HG03442 (cell line): ENCODE measurements at regions not wholly inside any gene's neighbourhood (a gene's known extent, or its start where the extent isn't known, plus 50 kb on each side); places are given as distances from the start of the nearest gene placed in this dataset.

Experiments
- ATAC-seq: cut with Tn5 transposase; IDR thresholded peaks from one replicate; pipeline ENCODE4 v1.9.1; 2021; ENCODE audit warnings: mild to moderate bottlenecking, moderate library complexity; ENCODE audit not compliant: unreplicated experiment

DNA sequence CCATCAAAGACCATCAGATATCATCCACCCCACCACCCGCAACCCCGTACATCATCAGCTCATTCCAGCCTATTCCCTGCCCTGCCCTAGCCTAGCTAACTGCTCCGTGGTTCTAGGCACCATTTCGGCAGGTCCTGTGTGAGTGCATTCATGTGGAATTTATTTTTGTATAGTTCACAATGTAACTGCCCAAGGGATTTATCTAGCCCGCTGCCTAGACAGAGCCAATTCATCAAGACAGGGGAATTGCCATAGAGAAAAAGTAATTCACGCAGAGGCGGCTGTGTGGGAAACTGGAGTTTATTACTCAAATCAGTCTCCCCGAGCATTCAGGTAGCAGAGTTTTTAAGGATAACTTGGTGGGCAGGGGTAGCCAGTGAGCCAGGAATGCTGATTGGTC is 109.2 kb upstream of the UBL3 start:
- ATAC-seq: no peak

DNA sequence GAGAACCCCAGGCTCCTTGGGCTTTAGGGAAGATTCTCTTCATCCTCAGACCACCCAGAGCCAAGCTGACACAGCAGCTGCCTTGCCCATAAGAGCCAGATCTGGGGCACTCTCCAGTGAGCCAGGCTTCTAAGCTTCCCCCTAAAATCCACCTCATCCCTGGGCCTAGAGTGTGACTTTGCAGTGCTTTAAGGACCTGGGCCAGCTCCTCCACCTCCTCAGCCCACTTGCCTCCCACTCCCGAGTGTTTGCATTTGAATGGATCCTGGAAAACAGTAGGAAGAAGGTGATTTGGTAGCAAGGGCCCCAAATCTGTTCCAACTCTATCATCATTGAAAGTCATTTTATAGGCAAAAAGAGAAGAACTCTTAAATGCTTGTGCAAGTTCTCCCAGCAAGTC is 108.7 kb upstream of the UBL3 start:
- ATAC-seq: no peak

DNA sequence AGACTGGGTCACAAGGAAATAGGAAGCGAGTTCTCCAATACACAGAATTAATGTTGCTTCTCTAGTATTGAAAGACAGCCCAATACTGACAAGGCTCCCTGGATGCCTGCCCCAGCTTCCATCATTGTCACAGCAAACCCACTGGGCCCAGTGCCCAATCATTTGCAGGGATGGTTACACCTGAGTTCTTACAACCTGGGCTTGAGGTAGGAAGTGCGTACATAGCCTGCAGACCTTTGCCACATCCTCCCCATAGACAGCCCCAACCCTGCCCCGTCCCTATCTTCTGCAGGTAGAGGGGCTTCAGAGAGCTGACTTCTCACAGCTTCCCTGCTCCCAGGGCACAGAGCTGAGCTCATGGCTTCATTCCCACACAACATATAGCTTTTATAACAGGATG is 108.1 kb upstream of the UBL3 start:
- no peak for ATAC-seq

DNA sequence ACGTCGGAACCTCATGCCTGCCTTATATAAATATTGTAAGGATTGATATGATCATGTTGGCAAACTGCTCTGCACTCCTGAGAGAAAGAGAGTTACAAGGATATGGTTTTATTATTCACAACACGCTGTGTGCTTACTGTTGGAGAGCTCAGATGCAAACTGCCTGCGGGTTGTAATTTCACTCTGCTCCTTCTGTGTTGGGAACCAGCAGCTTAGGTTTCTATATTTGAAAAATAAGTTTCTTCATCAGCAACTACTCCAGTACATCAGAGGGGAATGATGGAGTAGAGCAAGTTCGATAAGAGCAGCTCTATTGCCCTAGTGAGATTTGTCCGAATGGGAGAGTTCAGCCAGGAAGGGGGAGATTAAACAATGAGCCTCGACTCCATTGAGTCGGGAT is 106.9 kb upstream of the UBL3 start:
- no peak for ATAC-seq

DNA sequence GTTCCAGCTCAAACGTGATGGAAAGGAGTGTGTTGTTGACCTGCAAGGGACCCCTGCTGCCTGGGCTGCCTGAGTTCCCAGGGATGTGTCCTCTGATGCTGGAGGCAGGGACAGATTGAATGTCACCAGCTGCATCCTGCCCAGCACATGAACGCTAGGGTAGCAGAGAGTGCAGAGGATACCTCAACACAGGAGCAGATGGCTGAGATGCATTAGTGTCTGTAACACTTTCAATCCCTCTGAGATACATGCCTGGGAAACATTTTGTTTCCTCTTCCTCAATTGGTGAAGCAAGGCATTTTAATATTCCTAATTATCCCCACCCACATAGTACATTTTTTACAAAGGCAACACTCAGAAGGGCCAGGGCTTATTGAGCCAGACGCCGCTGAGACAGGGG is 106.4 kb upstream of the UBL3 start:
- no peak for ATAC-seq

DNA sequence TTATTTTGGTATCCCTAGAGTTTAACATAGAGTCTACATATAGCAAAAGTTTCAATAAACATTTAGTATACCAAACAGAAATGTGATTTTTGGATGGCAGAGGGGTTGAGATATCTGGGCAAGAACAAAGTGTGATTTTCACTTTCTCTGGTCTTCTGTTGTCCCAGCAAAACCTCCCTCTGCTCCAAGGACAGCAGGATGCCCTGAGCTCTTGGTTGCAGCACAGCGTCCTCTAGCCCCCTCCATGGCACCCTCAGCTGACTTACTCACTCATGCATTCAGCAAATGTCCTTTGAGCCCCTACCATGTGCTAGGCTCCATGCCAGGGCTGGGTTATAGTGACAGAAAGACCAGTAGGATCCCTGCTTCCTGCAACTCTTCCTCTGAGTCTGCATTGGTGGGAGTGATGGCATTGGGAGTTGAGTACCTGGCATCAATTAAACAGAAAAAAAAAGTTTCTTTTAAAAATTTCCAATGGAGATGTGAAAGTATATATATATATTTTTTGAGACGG is 104.8 kb upstream of the UBL3 start:
- ATAC-seq: no peak

DNA sequence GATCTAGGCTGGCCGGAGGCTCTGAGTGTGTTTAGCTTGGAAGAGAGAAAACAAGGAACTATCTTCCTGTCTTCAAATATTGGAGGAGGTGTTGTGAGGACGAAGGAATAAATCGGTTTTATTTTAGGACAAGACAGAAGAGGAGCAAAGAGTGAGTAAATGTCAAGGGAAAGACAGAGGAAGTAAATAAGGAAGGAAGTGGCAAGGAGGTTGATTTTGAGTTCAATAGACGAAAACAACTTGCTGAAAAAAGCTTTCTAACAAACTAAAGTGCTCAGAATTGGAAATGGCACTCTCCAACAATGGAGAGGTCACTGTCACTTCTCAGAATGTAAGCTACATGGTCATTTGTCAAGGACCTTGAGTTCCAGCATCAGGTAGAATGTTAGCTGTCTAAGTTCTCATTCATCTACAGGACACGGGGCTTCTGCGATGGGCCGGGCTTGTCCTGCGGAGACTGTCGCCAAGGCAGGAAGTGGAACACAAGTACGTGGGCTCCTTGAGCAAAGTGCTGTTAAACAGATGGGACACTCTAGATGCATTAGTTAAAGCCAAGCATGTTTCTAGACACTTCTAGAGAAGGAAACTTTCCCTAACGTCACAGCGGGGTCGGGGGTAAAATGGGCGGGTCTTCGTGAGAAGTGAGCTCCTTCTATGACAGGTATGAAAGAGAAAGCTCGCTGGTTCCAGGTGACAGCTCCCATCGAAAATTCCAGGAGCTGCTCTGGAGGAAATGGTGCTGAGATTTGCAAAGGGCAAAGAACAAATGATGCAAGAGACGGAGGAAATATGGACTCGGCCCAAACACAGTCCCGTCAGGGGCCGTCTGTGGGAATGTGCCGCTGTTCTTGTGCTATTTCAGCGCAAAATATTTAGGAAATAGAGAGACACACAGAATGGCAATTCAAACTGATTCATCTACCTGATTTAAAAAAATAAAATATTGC is 103.9 kb upstream of the UBL3 start:
- ATAC-seq: no peak

DNA sequence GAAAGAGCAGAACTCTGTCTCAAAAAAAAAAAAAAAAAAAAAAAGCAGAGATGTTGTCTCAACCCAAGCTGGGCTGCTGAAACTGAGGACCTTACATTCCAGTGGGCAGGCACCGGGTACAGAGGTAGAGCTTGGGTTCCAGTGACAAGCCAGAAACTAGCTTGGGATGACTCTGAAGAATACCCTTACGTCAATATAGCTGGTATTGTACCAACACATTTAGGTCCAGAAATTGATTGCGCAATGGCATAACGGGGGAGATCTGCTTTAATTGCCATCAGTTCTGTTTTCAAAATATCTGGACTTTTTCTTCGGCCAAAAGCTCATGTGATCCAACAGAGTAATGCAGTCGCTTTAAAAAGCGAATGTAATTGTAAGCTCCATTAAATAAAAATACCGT is 103.1 kb upstream of the UBL3 start:
- ATAC-seq: no peak

DNA sequence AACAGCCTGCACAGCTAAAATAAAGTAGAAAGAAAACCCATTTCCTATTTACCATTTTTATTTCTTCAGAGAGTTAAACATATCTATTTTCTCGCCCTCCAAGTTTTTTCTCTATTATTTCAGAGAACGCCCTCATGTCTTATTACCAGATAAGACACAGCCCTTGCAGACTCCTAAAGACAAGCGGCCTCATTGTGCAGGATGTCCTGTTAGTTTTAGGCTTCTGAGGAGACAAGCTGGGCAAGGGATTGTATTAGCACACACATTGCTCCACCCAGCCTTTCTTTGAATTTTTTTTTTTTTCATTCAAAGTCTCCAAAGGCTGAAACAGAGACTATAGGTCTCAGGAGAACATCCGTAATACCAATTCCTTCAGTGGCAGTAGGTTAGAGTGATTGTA is 101.8 kb upstream of the UBL3 start:
- no peak for ATAC-seq

DNA sequence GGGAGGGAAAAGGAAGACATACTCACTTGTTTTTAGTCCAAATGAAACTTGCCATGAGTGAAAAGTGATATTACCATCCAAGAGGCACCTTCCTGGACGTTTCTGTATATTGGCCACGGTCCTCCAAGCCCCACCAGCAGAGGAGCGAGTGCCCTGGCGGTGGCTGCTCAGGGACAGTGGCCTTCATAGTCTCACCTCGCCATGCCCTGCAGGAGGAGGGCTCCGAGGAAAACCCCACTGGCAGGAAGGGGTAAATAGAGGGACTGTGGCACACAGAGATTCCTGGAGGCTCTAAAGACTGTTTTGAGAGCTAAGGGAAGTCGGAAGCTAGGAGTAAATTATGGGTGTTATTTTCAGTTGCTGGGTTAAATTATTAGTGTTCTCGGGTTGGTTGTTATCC is 98.4 kb upstream of the UBL3 start:
- no peak for ATAC-seq

DNA sequence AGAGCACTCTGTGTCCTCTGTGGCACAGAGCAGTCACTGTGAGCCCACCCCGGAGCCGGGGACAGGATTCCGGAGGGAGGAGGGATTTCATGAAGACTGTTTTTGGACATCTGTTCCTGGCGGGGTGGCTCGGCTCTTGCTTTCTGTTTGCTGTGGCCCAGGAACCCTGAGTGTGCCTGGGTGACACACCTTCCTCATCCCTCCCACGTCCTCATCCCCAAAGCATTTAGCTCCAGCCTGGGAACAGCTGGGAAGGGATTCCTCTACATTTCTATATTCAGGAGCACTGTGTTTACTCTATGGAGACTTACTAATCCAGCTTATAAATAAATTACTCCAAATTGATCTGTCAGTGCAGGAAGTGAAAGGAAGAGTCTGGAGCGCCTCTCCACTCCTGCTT is 97.8 kb upstream of the UBL3 start:
- ATAC-seq: no peak

DNA sequence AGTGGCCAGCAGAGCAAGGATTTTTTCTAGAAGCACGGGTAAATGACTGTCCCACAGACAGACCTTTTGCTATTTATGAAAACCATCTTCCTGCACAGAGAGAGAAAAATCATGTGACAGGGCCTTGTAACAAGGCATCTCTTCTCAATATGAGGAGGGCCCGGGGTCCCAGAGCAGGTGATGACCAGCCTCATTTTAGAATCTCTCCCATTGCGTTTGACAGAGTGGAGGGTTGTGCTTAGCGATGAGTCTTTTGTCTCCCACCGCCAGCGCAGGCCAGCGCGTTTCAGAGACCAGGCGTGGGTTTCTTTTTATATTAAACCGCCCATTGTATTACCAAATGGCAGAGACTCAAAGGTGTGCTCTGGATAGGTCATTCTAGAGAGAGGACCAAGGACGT is 97.4 kb upstream of the UBL3 start:
- ATAC-seq: no peak

DNA sequence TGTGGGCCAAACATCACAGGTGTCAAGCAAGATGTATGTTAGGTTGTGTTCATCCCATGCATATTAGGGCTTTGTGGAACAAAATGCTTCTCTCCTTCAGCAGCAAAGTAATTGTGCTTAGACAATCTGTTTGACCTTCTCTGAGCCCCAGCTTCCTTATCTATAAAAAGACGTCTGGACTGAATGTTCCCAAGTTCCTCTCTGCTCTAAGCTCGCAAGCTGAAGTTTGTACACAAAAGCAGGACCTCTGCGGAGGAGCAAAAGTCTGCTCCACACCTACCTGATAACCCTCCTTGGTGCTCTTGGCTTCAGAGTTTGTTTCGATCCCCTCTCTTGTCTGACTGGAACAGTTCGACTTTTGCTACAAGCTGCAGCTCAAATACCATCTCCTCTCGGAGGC is 95.7 kb upstream of the UBL3 start:
- no peak for ATAC-seq

DNA sequence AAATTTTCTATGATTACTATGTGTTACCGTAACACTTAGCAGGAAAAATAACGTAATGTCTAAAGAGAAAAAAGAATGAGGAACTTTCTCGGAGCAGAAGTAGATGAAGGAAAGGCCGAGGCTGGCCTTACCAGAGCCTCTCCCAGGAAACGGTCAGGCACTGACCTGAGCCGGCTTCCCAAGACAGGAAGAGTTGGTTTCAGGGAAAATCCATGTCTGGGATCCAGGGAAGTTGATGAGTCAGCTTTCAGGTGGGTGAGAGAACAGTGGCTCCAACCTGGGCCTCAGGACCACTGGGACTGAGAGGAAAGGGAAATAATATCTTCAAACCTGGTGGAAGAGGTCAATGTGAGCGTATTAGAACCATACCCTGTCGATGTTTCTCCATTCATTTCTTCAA is 93.3 kb upstream of the UBL3 start:
- ATAC-seq: no peak

DNA sequence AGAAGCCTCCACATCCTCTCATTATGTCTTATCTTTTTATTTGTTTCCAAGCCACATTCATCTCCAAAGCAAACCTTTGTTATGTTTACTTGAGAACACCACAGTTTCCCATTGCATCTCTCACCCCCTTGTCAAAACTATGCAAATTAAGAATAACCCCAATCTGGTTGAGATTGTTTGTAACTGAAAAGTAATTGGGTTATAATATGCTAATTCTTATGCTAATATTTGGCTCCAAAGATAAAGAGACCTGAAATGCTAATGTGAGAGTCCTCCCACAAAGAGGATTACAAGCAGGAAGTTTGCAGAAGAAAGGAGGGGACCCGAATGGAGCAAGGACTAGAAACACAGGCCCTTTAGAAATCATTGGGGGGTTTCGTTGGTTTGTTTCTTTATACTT is 92.9 kb upstream of the UBL3 start:
- no peak for ATAC-seq

DNA sequence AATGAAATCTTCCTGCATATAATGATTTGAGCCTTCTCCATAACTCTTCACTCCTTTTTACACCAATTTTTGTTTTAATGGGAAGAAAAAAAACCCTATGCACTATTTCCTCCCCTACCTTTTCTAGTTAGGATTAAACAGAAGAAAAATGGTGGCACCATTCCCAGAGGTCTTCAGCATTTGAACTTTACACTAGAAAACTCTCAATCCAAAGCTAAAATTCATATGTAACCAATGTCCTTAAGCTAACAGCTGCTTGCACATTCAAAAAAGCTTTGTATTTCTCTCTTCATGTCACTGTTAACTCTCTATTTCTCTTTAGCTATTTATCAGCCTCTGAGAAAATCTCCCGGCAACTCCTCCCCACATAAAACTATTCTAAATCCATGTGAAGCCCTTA is 90.3 kb upstream of the UBL3 start:
- no peak for ATAC-seq

DNA sequence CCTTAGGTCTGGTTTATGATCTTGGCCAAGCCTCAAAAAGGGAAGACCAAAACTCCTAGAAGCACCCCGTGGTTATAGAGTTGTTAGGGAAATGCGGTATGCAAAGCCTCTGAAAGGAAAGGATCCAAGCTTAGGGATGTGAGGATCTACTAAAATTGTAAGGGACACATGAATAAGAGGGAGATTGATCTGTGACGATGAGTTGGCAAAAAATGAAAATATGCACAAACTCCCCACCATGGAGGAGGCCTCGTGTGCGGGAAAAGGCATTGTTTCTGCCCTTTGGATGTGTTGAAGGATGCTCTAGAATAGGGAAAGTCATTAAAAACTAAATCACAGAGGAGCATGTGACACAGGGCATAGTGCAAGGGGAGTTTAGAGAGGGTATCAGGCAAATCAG is 88.7 kb upstream of the UBL3 start:
- ATAC-seq: no peak

DNA sequence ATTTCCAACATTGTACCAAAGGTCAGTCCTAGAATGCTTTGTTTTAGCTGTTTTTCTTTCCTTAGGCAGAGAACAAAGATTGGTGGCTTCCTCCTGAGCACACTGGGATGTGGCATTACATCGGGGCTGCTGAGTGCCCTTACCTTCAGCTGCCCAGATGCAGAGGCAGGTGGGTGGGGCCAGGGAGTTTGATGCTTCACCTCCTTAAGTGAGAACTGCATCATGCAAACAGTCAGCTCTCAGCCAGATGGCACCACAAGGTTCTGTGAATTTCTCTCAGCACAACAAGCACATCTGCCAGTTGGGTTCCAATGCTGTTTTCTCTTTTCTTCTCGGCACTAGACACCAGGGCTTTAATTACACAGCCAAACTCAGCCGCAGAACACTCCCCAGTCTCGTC is 87.4 kb upstream of the UBL3 start:
- ATAC-seq: no peak

DNA sequence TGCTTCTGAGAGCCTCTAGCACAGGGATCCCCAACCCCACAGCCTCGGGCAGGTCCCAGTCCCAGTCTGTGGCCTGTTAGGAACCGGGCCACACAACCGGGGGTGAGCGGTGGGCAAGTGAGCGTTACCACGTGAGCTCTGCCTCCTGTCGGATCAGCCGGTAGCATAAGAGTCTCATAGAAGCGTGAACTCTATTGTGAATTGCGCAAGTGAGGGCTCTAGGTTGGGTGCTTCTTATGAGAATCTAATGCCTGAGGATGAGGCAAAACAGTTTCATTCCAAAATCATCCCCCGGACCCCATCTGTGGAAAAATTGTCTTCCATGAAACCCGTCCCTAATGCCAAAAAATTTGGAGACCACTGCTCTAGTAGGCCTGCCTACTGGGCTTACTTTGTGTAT is 87.0 kb upstream of the UBL3 start:
- no peak for ATAC-seq

DNA sequence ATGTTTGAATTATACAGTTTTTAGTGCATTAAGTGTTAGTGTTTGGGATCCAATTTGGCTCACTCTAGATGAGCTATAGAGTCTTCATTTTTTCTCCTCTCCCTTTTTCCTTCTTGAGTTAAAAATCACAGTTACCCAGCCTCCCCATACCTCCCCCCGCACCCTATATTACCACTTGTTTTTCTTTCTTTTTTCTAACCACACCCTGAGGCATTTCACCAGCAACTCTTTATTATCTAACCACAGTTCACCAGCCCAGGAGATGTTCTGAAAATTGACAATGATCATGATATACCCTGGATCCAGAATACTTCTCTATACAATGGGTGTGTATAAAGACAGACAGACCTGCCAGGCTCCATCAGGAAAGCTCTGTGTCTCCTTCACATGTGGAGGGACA is 86.5 kb upstream of the UBL3 start:
- no peak for ATAC-seq

DNA sequence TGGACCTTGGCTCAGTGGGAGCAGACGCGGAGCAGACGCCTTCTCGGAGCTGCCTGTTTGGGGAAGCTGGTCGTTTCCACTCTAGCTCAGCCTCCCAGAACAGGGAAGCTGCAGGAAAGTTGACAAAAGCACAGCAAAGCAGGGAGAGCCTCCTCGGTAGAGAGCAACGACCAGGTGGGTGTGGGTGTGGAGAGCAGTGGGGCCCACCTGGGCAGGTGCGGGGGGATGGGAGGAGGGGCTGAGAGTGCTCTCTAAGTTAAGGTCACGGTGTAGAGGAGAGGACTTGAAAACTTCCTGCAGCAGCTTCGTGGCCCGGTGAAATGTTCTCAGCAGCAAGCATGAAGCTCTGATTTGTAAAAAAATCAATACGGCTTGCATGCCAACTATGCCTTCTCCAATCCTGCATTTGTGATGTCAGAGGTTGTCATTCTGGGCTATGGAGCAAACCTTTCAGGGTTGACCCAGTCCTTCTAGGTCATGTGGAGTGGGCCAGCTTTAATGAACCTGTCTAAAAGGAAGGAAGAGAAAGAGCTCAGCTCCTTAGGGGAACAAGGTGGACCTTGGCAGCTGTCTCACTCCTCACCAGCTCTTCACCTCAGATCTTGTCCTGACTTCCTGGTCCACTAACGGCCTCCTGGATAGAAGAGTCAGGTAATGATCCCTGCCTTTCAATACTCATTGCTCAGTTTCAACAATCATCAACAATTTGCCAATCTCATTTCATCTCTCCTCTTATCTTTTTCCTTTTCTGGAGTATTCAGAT is 85.8 kb upstream of the UBL3 start:
- ATAC-seq: no peak

DNA sequence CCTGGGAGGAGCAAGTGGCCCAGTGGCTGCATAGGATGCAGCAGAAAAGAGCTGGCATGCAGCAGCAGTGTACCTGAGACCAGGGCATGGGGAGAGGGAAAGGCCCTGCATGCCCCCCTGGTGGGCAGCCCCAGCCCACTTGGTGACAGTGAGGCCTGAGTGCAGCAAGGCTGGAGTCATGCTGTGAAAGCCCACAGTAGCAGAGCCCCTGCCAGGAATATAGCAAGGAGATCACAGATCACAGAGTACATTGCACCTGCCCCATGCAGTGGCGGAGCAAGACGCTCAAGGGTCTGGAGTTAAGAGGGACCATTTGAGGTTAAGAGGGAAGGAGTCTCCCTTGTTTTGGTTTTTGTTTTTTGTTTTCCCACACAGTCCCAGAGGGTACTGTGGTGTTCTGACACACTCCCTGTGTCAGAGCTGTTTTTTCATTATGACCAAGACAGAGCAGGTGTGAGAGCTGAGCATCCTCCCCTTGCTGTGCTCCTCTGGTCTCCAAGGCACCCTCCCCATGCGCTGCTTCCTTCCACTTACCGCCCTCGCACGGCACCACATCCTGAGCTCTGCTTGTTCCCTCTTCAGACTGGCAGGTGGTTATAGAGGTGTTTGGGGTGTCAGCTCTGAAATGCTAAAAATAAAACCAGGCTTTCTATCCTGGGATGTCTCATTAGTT is 85.0 kb upstream of the UBL3 start:
- peak; percentile 97 for ATAC-seq
